ENCODE measurements at regions not wholly inside any gene's neighbourhood (a gene's known extent, or its start where the extent isn't known, plus 50 kb on each side); places are given as distances from the start of the nearest gene placed in this dataset.

DNA sequence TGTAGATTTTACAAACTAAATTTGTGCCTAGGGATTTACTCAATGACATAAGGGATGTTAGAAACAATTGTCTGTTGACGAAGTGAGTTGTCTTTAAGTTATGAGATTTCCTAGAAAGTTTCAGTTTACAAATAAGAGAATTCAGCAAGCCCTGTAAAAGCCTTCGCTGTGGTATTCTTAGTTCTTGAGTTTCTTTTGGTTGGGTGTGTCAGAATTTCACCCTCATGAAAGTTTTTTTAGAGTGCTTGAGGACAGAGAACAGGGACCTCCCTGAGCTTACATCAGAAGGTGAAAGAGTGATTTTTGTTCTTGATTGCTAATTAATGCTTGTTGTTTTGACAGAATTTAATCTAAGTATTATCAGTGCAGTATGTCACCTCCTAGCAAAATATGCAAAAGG lies 2628.2 kb downstream of the ARAP2 start:
- Histone ChIP-seq H3K4me3 (ENCODE audit: low read depth in 1 of 2, low read length in 2 of 2) (no peak overlapping the region), H3K36me3 (ENCODE audit: control insufficient read depth in 1 of 2, insufficient read depth in 2 of 2, low read length in 2 of 2) (no peaks in the 10 kb centered on the region), H3K27me3 (ENCODE audit: low read depth, low read length) (no peaks in the 10 kb centered on the region)

DNA sequence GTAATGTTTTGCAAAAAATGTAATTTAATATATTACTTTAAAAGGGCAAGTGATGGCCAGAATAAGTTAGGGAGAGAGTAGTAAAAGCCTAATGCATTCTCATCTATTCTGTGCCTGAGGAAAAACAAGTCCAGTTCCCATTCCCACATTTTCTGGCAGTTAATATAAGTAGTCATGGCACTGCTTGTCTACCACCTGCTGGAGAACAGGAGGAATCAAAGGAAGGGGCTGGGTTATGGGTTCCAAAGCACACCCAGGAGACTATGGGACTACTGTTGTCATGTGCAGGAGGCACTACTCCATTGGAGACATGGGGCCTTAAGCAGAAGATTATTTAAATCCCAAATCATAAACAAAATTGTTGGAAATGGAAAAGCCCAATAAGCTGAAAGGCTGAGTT lies 2618.6 kb downstream of the ARAP2 start:
- Histone ChIP-seq H3K27me3 (ENCODE audit: low read depth, low read length) (no peaks in the 10 kb centered on the region), H3K9me3 (ENCODE audit: control insufficient read depth in 1 of 2, low read length in 2 of 2) (no peaks in the 10 kb centered on the region), H3K4me3 (ENCODE audit: low read depth in 1 of 2, low read length in 2 of 2) (no peak overlapping the region), H3K36me3 (ENCODE audit: control insufficient read depth in 1 of 2, insufficient read depth in 2 of 2, low read length in 2 of 2) (no peaks in the 10 kb centered on the region), H3K27ac (ENCODE audit: low read length) (no peak overlapping the region), H3K4me1 (ENCODE audit: control insufficient read depth in 1 of 2, insufficient read depth in 2 of 2, low read length in 2 of 2) (no peaks in the 10 kb centered on the region)

More for the DNA sequence above, 2628.2 kb downstream of the ARAP2 start:
- H3K9me3 ChIP-seq (ENCODE audit: control insufficient read depth in 1 of 2, low read length in 2 of 2) = no peaks in the 10 kb centered on the region
- no peak overlapping the region for H3K27ac ChIP-seq (ENCODE audit: low read length)
- no peaks in the 10 kb centered on the region for H3K4me1 ChIP-seq (ENCODE audit: control insufficient read depth in 1 of 2, insufficient read depth in 2 of 2, low read length in 2 of 2)

DNA sequence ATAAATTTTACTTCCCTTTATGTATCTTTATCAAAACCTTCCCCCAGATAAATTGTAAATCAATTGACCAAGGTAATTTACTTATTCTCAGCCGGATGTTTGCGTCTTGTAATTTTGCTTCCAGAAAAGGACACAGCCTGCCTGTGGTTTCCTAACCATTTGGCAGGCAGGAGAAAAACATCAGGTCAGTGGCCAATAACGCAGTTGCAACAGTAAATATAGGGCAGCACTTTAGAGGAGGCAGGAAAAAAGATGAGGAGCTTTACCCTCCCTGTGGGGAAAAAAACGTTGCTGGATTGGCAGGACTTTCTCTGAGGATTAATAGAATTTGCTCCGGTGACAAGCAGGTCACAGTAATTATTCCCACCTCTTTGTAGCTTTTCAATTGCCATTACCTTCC lies 2618.1 kb downstream of the ARAP2 start:
- H3K4me1 ChIP-seq (ENCODE audit: control insufficient read depth in 1 of 2, insufficient read depth in 2 of 2, low read length in 2 of 2) = no peaks in the 10 kb centered on the region
- no peak overlapping the region for H3K4me3 ChIP-seq (ENCODE audit: low read depth in 1 of 2, low read length in 2 of 2)
- no peak overlapping the region for H3K27ac ChIP-seq (ENCODE audit: low read length)
- H3K36me3 ChIP-seq (ENCODE audit: control insufficient read depth in 1 of 2, insufficient read depth in 2 of 2, low read length in 2 of 2) = no peaks in the 10 kb centered on the region
- H3K27me3 ChIP-seq (ENCODE audit: low read depth, low read length) = no peaks in the 10 kb centered on the region
- no peaks in the 10 kb centered on the region for H3K9me3 ChIP-seq (ENCODE audit: control insufficient read depth in 1 of 2, low read length in 2 of 2)

DNA sequence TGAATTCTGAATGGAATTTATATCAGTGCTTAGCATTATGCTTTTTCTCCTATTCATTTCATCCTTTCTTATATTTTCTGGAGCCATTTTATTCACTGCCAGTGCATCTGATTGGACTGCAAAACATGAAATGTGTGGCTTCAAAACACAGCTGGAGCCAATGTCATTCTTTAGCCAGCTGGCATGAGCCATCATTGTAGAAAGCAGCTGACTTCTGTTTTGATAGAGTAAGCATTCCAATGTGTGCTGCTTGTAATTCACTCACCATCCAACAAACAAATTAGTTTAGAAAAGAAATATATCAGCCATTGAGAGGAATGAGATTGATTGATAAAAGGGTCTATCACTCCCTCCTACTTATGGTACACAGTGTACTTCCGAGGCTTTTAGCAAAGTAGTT lies 2616.0 kb downstream of the ARAP2 start:
- Histone ChIP-seq H3K4me1 (ENCODE audit: control insufficient read depth in 1 of 2, insufficient read depth in 2 of 2, low read length in 2 of 2) (no peaks in the 10 kb centered on the region), H3K27ac (ENCODE audit: low read length) (no peak overlapping the region), H3K27me3 (ENCODE audit: low read depth, low read length) (no peaks in the 10 kb centered on the region), H3K4me3 (ENCODE audit: low read depth in 1 of 2, low read length in 2 of 2) (no peak overlapping the region), H3K36me3 (ENCODE audit: control insufficient read depth in 1 of 2, insufficient read depth in 2 of 2, low read length in 2 of 2) (no peaks in the 10 kb centered on the region), H3K9me3 (ENCODE audit: control insufficient read depth in 1 of 2, low read length in 2 of 2) (no peaks in the 10 kb centered on the region)

DNA sequence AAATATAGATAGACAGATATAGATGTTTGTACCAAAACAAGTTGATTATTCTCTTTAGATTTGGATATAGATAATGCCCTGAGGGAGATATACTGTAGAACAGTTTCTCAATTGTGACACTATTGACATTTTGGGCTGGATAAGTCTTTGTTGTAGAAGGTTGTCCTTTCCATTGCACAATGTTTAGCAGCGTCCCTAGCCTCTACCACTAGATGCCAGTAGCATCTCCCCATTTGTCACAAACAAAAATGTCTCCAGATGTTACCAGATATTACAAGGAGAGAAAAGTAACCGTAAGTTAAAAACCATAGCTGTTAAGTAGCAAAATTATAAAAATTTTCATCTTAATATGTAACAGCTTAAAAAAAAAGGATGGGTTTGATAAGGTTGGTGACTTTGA lies 2595.3 kb downstream of the ARAP2 start:
- H3K27me3 ChIP-seq (ENCODE audit: low read depth, low read length) = no peaks in the 10 kb centered on the region
- H3K9me3 ChIP-seq (ENCODE audit: control insufficient read depth in 1 of 2, low read length in 2 of 2) = no peaks in the 10 kb centered on the region
- H3K36me3 ChIP-seq (ENCODE audit: control insufficient read depth in 1 of 2, insufficient read depth in 2 of 2, low read length in 2 of 2) = no peaks in the 10 kb centered on the region

DNA sequence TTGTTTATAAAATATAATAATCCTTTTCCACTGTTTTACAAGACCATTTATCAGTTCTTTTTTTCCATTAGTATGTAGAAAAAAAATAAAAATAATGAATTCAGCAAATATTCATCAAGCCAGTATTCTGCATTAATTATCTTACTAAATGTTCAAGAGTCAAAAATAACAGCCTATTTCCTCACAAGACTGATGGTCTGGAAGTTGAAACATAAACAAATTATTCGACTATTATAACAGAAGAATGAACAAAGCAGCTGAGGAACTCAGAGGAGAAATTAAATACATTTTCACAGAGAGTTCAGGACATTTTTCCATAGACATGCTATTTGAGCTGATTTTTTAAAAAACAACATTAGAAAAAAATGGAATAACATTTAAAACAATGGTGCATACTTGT lies 2594.8 kb downstream of the ARAP2 start:
- Histone ChIP-seq H3K27ac (ENCODE audit: low read length) (no peak overlapping the region), H3K9me3 (ENCODE audit: control insufficient read depth in 1 of 2, low read length in 2 of 2) (no peaks in the 10 kb centered on the region), H3K4me1 (ENCODE audit: control insufficient read depth in 1 of 2, insufficient read depth in 2 of 2, low read length in 2 of 2) (no peaks in the 10 kb centered on the region), H3K27me3 (ENCODE audit: low read depth, low read length) (no peaks in the 10 kb centered on the region), H3K4me3 (ENCODE audit: low read depth in 1 of 2, low read length in 2 of 2) (no peak overlapping the region), H3K36me3 (ENCODE audit: control insufficient read depth in 1 of 2, insufficient read depth in 2 of 2, low read length in 2 of 2) (no peaks in the 10 kb centered on the region)

More for the DNA sequence above, 2595.3 kb downstream of the ARAP2 start:
- no peak overlapping the region for H3K27ac ChIP-seq (ENCODE audit: low read length)
- H3K4me1 ChIP-seq (ENCODE audit: control insufficient read depth in 1 of 2, insufficient read depth in 2 of 2, low read length in 2 of 2) = no peaks in the 10 kb centered on the region
- no peak overlapping the region for H3K4me3 ChIP-seq (ENCODE audit: low read depth in 1 of 2, low read length in 2 of 2)

DNA sequence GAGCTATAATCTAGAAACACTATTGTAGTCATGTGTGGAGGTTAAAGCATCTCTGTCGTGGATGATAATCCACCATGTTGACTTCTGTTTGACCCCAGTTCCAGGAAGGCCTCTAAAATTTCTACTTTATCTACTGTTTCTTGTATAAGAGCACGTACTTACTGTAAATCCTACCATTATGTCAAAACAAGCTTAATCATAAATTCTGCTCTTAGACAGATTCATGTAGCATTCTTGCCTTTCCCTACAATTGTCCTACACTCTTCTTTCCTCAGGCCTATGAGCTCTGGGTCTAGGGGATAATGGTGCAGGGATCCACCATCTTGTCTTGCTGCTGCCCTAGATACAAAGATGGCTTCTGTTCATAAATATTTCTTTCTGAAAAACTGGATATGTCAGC lies 2594.3 kb downstream of the ARAP2 start:
- Histone ChIP-seq H3K27me3 (ENCODE audit: low read depth, low read length) (no peaks in the 10 kb centered on the region), H3K4me1 (ENCODE audit: control insufficient read depth in 1 of 2, insufficient read depth in 2 of 2, low read length in 2 of 2) (no peaks in the 10 kb centered on the region), H3K9me3 (ENCODE audit: control insufficient read depth in 1 of 2, low read length in 2 of 2) (no peaks in the 10 kb centered on the region)

DNA sequence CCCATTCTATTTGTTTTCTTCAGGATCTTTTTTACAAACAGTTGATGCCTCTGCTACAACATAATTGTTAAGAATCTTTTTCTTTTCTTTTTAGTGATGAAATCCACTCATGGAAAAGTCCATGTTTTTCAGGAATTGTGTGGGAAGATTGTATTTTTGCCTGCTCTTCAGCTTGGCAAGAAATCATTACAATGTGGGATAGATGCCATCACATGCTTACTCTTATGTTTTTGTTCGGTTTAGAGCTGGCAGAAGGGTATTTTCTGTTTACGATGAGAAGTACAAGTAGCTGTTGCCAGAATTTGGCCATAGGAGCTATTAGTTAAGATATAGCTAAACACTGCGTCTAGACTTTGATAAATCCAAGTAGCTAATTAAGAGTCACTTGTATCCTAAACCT lies 2585.3 kb downstream of the ARAP2 start:
- no peaks in the 10 kb centered on the region for H3K4me1 ChIP-seq (ENCODE audit: control insufficient read depth in 1 of 2, insufficient read depth in 2 of 2, low read length in 2 of 2)
- H3K36me3 ChIP-seq (ENCODE audit: control insufficient read depth in 1 of 2, insufficient read depth in 2 of 2, low read length in 2 of 2) = no peaks in the 10 kb centered on the region
- H3K27me3 ChIP-seq (ENCODE audit: low read depth, low read length) = no peaks in the 10 kb centered on the region

More for the DNA sequence above, 2594.3 kb downstream of the ARAP2 start:
- H3K36me3 ChIP-seq (ENCODE audit: control insufficient read depth in 1 of 2, insufficient read depth in 2 of 2, low read length in 2 of 2) = no peaks in the 10 kb centered on the region
- no peak overlapping the region for H3K4me3 ChIP-seq (ENCODE audit: low read depth in 1 of 2, low read length in 2 of 2)
- no peak overlapping the region for H3K27ac ChIP-seq (ENCODE audit: low read length)

DNA sequence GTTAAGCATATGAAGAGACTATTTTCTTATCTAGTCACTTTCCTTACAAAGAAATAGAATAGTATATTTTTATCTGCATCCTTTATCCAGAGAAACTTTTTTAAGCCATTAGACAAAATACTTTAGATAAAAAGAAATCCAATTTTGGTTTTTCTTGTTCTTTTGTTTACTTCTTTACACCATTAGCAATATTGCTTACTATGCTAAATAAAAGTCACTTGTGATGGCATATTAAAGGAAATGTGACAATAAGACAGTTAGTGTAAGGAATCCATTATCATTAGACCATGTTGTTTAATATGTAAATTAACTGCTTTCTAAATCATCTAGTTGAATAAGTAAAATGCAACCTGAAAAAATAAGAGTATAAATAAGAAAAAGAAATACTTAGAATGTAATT lies 2582.7 kb downstream of the ARAP2 start:
- Histone ChIP-seq H3K4me1 (ENCODE audit: control insufficient read depth in 1 of 2, insufficient read depth in 2 of 2, low read length in 2 of 2) (no peaks in the 10 kb centered on the region), H3K9me3 (ENCODE audit: control insufficient read depth in 1 of 2, low read length in 2 of 2) (peaks cover 0 to 15% of the 10 kb centered on the region in 2 donors), H3K36me3 (ENCODE audit: control insufficient read depth in 1 of 2, insufficient read depth in 2 of 2, low read length in 2 of 2) (no peaks in the 10 kb centered on the region), H3K4me3 (ENCODE audit: low read depth in 1 of 2, low read length in 2 of 2) (no peak overlapping the region), H3K27ac (ENCODE audit: low read length) (no peak overlapping the region), H3K27me3 (ENCODE audit: low read depth, low read length) (no peaks in the 10 kb centered on the region)

More for the DNA sequence above, 2585.3 kb downstream of the ARAP2 start:
- peaks cover 0 to 9% of the 10 kb centered on the region in 2 donors for H3K9me3 ChIP-seq (ENCODE audit: control insufficient read depth in 1 of 2, low read length in 2 of 2)
- no peak overlapping the region for H3K4me3 ChIP-seq (ENCODE audit: low read depth in 1 of 2, low read length in 2 of 2)
- no peak overlapping the region for H3K27ac ChIP-seq (ENCODE audit: low read length)

DNA sequence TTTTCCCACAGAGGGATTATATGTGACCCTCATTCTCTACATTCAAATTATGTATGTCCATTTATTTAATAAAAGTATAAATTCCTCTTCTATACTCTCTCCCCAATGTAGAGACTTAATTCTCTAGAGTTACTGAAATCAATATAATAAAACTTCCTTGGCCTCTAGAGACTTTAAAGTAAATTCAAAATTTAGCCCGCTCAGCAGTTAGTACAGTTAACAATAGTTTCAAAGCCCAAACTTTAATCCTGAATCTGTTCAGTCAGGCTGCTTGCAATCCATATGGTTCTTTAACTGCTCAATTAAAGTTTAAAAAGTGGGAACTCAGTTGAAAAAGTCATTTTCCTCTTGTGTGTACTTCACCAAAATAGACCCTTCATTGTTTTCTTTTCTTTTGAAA lies 2558.4 kb downstream of the ARAP2 start:
- Histone ChIP-seq H3K4me3 (ENCODE audit: low read depth in 1 of 2, low read length in 2 of 2) (no peak overlapping the region), H3K36me3 (ENCODE audit: control insufficient read depth in 1 of 2, insufficient read depth in 2 of 2, low read length in 2 of 2) (no peaks in the 10 kb centered on the region), H3K27me3 (ENCODE audit: low read depth, low read length) (no peaks in the 10 kb centered on the region), H3K4me1 (ENCODE audit: control insufficient read depth in 1 of 2, insufficient read depth in 2 of 2, low read length in 2 of 2) (no peaks in the 10 kb centered on the region), H3K27ac (ENCODE audit: low read length) (no peak overlapping the region), H3K9me3 (ENCODE audit: control insufficient read depth in 1 of 2, low read length in 2 of 2) (no peaks in the 10 kb centered on the region)

DNA sequence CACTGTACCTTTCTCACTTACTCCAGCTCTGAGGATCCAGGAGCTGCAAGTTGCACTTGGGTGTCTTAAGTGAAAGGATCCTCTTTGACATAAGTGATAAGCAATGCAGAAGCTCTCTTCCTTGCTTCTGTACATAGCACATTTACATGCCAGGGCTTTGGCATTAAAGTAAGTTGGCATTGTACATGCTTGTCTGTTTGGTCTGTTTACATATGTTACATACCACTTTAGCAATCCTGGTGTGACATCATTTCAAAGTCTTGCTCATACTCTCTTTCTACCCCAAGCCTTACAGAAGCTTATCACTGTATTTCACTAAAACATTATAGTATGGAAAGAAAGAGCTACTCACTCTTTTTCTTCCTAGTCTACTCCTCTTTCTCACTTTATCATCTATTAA lies 2548.3 kb downstream of the ARAP2 start:
- Histone ChIP-seq H3K4me3 (ENCODE audit: low read depth in 1 of 2, low read length in 2 of 2) (no peak overlapping the region), H3K36me3 (ENCODE audit: control insufficient read depth in 1 of 2, insufficient read depth in 2 of 2, low read length in 2 of 2) (no peaks in the 10 kb centered on the region), H3K27me3 (ENCODE audit: low read depth, low read length) (no peaks in the 10 kb centered on the region), H3K9me3 (ENCODE audit: control insufficient read depth in 1 of 2, low read length in 2 of 2) (no peaks in the 10 kb centered on the region), H3K4me1 (ENCODE audit: control insufficient read depth in 1 of 2, insufficient read depth in 2 of 2, low read length in 2 of 2) (no peaks in the 10 kb centered on the region), H3K27ac (ENCODE audit: low read length) (no peak overlapping the region)

DNA sequence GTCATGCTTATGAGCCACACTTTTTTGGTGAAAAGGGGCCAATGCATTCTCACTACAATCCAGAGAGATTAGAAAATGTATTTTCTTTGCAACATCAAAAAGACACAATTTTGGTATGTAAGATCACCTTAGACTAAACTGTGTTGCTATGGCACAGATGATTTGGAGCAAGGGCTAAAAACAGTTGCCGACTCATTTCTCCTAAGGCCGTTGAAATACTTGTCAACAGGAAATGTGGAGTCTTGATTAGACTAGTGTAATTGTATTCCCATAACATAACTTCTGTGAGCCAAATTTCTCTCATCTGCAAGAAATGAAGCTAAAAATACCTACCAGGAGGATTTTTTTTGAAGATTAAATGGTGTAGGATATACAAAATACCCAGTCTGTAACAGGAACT lies 2547.7 kb downstream of the ARAP2 start:
- Histone ChIP-seq H3K36me3 (ENCODE audit: control insufficient read depth in 1 of 2, insufficient read depth in 2 of 2, low read length in 2 of 2) (no peaks in the 10 kb centered on the region), H3K4me3 (ENCODE audit: low read depth in 1 of 2, low read length in 2 of 2) (no peak overlapping the region), H3K4me1 (ENCODE audit: control insufficient read depth in 1 of 2, insufficient read depth in 2 of 2, low read length in 2 of 2) (no peaks in the 10 kb centered on the region), H3K27ac (ENCODE audit: low read length) (no peak overlapping the region), H3K9me3 (ENCODE audit: control insufficient read depth in 1 of 2, low read length in 2 of 2) (no peaks in the 10 kb centered on the region), H3K27me3 (ENCODE audit: low read depth, low read length) (no peaks in the 10 kb centered on the region)
